ENCODE measurements at regions not wholly inside any gene's neighbourhood (a gene's known extent, or its start where the extent isn't known, plus 50 kb on each side); places are given as distances from the start of the nearest gene placed in this dataset.

- TF ChIP-seq, protein P1, sequence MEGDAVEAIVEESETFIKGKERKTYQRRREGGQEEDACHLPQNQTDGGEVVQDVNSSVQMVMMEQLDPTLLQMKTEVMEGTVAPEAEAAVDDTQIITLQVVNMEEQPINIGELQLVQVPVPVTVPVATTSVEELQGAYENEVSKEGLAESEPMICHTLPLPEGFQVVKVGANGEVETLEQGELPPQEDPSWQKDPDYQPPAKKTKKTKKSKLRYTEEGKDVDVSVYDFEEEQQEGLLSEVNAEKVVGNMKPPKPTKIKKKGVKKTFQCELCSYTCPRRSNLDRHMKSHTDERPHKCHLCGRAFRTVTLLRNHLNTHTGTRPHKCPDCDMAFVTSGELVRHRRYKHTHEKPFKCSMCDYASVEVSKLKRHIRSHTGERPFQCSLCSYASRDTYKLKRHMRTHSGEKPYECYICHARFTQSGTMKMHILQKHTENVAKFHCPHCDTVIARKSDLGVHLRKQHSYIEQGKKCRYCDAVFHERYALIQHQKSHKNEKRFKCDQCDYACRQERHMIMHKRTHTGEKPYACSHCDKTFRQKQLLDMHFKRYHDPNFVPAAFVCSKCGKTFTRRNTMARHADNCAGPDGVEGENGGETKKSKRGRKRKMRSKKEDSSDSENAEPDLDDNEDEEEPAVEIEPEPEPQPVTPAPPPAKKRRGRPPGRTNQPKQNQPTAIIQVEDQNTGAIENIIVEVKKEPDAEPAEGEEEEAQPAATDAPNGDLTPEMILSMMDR (IDR thresholded peaks at IDR 0.05; ENCODE audit: insufficient read depth, low read length, poor library complexity, severe bottlenecking) = no peak
- DNase-seq (ENCODE audit: low read depth) = no peak
- no peaks in the 10 kb centered on the region for H3K36me3 ChIP-seq (ENCODE audit: control insufficient read depth, insufficient read depth, low read length)
- H3K27me3 ChIP-seq (ENCODE audit: control insufficient read depth, insufficient read depth, low read length) = no peaks in the 10 kb centered on the region
- H3K4me3 ChIP-seq (ENCODE audit: low read depth, low read length) = no peak overlapping the region
Measured at GRCh38 chr4:123955167-123955800, 558.7 kb downstream of the SPRY1 start.

DNA sequence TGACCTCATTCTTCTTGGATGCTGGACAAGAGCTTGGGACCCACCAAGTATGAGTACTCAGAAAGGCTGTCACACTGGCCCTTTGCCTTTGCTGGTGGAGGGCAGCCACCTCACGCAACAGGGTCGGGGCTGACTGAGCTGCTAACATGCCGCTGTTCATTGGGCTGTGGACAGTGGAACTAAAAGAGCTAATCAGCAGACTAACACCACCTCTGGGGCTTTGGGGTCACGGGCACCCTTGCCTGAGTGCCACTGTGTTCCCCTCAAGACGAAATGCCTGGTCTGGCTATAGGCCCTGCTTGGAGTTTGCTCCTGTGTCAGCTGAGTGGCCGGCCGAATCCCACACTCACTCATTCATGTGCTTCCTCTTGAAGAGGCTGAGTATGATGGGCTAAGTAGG, 559.6 kb downstream of the SPRY1 start:
- Histone ChIP-seq H3K4me3 (ENCODE audit: low read depth, low read length) (no peak overlapping the region), H3K36me3 (ENCODE audit: control insufficient read depth, insufficient read depth, low read length) (no peaks in the 10 kb centered on the region), H3K27me3 (ENCODE audit: control insufficient read depth, insufficient read depth, low read length) (no peaks in the 10 kb centered on the region)
- TF ChIP-seq, protein P1 (IDR thresholded peaks at IDR 0.05; ENCODE audit: insufficient read depth, low read length, poor library complexity, severe bottlenecking) = no peak
- DNase-seq (ENCODE audit: low read depth) = no peak

DNA sequence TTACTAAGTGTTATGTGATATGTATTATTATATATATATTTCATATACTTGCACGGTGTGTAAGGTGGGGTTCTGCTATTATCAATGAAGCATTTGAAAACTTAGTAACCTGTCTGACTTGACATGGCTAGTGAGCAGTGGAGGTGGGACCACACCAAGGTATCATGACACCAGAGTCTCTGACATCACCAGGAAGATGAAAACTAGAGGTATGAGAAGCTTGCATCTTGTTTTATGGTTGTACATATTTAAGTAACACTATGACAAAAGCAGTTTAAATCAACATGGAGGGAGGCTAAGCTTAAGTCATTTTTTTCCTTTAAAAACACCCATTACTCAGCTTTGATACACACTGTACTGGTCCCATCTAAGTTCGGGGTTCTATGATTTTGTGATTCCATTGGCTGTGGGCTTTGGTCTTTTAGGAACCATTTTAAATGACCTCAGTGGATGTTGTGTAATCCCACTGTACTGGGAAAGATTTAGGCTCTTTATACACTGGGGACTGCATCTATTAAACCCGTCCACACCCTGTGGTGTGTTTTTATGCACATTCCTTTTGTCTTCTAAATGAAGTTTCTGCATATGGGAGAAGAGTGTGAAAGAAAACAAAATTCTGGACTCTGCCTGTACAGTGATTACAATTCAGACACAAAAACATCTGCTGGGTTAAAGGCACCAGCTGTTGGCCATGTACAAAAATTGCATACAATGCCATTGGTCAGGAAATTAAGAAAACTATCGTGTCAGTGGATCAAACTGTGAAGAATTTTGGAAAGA, 570.6 kb downstream of the SPRY1 start:
- TF ChIP-seq, protein P1 (IDR thresholded peaks at IDR 0.05; ENCODE audit: insufficient read depth, low read length, poor library complexity, severe bottlenecking) = no peak
- no peaks in the 10 kb centered on the region for H3K36me3 ChIP-seq (ENCODE audit: control insufficient read depth, insufficient read depth, low read length)
- H3K4me3 ChIP-seq (ENCODE audit: low read depth, low read length) = no peak overlapping the region
- DNase-seq (ENCODE audit: low read depth) = no peak
- H3K27me3 ChIP-seq (ENCODE audit: control insufficient read depth, insufficient read depth, low read length) = no peaks in the 10 kb centered on the region

DNA sequence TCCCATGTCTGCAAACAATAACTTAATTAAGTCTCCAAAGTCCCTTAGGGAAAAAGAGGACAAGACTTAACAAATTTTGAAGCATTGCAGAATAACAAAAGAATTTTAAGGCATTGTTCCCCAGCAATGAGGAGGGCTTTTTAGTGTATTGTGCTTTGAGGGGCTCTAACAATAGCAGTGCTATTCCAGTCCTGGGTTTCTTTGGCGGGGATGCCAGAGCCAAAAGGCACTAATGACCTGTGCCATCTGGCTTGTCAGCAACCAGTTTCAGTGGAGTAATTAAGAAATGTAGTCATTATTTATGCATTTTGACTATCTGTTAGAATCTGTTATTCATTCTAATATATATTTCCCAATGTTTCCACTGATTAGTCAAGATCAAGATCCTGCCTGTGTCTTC, 575.4 kb downstream of the SPRY1 start:
- Histone ChIP-seq H3K27me3 (ENCODE audit: control insufficient read depth, insufficient read depth, low read length) (no peaks in the 10 kb centered on the region), H3K36me3 (ENCODE audit: control insufficient read depth, insufficient read depth, low read length) (no peaks in the 10 kb centered on the region), H3K4me3 (ENCODE audit: low read depth, low read length) (no peak overlapping the region)
- no peak for DNase-seq (ENCODE audit: low read depth)
- TF ChIP-seq, protein P1 (IDR thresholded peaks at IDR 0.05; ENCODE audit: insufficient read depth, low read length, poor library complexity, severe bottlenecking) = no peak

- no peaks in the 10 kb centered on the region for H3K36me3 ChIP-seq (ENCODE audit: control insufficient read depth, insufficient read depth, low read length)
- DNase-seq (ENCODE audit: low read depth) = no peak
- H3K27me3 ChIP-seq (ENCODE audit: control insufficient read depth, insufficient read depth, low read length) = no peaks in the 10 kb centered on the region
- H3K4me3 ChIP-seq (ENCODE audit: low read depth, low read length) = no peak overlapping the region
- TF ChIP-seq, protein P1 (IDR thresholded peaks at IDR 0.05; ENCODE audit: insufficient read depth, low read length, poor library complexity, severe bottlenecking) = no peak
Measured at GRCh38 chr4:123974386-123975149, 578.0 kb downstream of the SPRY1 start.
